ENCODE measurements at regions not wholly inside any gene's neighbourhood (a gene's known extent, or its start where the extent isn't known, plus 50 kb on each side); places are given as distances from the start of the nearest gene placed in this dataset.
"Not testable (repeated sequence)": the region's sequence is repeated elsewhere in the genome, so short reads cannot be mapped to it uniquely, and the experiment has no call there.

GRCh38 chr3:34547297-34547920 lies 749.0 kb downstream of the PDCD6IP start:
- DNase-seq, result no peak

DNA sequence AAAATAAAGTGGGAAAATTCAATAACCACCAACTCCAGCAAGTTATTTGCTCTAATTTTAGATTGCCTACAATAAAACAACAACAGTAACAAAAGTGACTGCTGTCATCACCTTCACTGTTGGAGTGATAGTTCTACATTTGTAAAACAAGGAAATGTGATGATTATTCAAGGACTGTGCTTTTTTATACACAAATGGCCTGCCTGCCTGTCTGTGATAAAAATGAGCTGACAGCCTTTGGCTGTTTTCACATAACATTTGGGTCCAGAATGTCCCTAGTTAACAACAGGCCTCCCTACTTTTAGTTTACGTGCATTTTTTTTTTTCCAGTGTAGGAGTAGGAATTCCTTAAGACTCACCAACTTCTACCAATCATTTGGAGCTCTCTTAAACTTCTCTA lies 768.8 kb downstream of the PDCD6IP start:
- no peak for DNase-seq

DNA sequence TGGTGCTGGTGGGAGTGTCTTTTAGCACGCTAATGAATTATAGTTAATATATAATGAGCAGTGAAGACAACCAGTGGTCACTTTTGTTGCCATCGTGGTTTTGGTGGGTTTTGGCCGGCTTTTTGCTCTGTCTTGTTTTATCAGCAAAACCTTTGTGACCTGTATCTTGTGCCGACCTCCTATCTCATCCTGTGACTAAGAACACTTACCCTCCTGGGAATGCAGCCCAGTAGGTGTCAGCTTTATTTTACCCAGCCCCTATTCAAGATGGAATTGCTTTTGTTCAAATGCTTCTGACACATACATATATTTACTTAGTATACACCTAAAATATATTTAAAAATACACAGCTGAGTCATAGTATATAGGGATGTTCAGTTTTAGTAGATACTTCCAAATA lies 770.3 kb downstream of the PDCD6IP start:
- no peak for DNase-seq

- DNase-seq, result no peak
These were observed 771.0 kb downstream of the PDCD6IP start for GRCh38 chr3:34569437-34569836.

DNA sequence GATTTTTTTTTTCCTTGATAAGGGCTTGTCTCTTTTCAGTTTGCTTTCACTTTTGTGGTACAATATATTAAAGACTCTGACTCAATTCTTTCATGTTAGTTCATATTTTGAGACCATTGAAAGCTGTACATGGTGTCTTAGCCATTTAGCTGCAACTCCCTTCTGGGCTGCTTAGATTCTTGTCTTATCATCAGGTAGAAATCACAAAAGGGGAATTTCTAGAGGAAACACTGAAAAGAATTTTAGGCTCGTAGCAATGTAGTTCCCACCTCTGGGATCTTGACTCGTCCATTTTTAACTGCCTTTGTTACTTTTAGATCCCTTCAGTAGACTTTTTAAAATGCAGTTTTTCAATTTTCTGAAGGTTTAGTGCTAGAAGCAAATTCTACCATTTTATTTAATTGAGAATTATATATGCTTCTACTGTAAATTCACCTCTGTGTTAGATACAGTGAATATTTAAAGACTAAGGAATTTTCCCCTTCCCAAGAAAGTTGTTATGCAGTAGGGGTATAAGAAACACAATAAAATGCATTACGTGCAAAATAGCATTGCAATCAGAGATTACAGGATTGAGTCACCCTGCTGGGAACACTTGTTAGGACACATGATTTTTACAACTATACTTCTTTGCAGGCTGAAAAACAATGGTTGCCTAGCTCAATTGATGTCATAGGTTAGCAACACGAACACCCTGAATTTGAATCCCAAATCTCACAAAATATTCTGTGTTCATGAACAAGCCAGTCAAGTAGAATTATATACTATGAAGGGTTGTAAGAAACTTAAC lies 772.7 kb downstream of the PDCD6IP start:
- DNase-seq, result no peak

- DNase-seq, result no peak
These were observed 773.3 kb downstream of the PDCD6IP start for GRCh38 chr3:34571714-34572113.

DNA sequence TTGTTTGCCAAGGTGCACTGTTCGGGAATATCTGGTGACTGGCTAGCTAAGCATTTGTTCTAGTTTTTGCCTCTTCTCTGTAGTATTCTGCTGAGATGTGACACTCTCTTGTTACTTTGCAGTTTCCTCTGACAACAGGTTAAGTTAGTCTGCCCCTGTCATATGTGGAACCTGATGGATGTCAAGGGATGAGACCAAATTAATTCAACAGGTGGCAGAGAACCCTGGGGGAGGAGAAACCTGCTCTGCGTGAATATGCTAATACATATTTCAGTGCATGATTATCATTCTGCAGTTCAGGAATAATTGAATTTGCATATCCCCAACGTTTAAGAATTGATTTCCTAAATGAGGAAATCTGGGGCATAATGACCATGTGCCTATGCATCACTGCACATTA lies 777.3 kb downstream of the PDCD6IP start:
- no peak for DNase-seq

GRCh38 chr3:34582055-34582454 lies 783.6 kb downstream of the PDCD6IP start:
- peak; percentile 3 for DNase-seq

- DNase-seq, result no peak
These were observed 785.0 kb downstream of the PDCD6IP start for GRCh38 chr3:34583451-34583850.

DNA sequence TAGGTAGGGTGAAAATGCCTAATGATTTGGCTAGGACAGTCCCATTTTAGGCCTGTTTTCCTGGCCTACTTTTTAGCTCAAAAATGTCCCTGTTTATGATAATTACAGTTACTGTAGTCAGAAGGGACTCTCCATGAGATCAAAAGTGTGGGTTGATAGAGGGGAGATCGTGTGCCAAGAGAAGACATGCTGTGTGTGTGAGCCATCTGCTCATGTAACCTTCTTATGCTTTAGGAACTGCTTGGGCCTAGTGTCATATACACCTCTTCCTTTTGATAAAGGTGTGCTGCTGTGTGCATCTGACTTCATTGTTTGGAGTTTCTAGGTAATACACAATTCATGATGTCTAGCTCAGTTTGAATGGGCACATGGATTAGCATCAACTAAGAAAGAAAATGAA lies 786.5 kb downstream of the PDCD6IP start:
- DNase-seq, result peak; percentile 39

GRCh38 chr3:34599595-34599994 lies 801.2 kb downstream of the PDCD6IP start:
- no peak for DNase-seq

DNA sequence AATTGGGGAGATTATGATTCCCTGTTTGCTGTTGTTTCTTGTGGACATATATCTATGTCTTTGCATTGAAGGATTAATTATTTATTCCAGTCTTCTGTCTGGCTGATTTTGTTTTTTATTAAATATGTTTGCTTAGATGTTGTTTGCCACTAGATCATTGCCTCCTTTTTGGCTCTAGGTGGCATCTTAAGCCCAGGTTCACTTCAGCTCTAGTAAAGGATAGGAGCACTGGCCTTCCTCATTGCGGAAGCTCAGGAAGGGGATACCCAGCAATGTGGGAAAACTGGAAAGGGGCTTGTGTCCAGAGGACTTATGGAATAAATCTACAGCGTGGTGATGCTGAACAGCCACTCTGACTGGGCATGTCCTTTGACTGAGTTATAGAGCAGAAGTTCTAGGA lies 821.6 kb downstream of the PDCD6IP start:
- no peak for DNase-seq

- no peak for DNase-seq
These were observed 828.3 kb downstream of the PDCD6IP start for GRCh38 chr3:34626699-34627098.

DNA sequence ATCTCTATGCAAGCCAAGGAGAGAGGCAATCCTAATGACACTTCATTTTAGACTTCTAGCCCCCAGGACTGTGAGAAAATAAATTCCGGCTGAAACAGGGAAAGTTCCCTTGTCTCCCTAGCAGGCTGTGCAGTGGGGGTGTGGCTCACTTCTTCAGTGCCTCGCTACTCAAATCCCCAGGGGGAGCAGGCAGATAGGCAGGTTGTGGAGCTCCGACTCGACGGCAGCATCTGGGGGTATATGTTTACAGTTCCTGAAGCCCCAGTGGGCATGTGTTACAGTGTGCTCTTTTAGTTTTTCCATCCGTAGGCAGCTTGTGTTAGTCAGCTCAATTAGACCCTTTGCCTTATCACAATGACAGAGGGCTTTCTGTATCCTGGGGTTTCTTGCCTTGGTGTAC lies 836.5 kb downstream of the PDCD6IP start:
- peak; percentile 90 for DNase-seq

GRCh38 chr3:34635352-34635850 lies 837.0 kb downstream of the PDCD6IP start:
- no peak for DNase-seq

- peak; percentile 33 for DNase-seq
These were observed 848.6 kb downstream of the PDCD6IP start for GRCh38 chr3:34646911-34647460.

DNA sequence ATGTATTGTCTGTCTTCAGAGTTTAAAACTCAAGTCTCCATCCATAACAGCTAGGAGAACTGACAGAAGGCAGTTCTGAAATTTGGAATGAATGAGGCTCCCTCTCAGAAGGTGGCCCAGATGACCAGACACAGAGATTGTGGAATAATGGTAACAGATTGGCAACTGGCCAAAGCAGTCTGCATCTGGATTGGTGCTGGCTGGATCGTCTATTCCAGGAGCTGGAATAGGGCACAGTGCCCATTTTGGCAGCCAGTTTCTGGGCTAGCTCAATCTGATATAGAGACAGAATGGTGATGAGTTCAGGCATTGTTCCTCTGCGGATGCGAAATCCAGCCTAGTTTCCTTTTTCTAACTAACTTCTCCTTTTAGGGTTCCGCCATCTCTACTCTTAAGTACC lies 851.7 kb downstream of the PDCD6IP start:
- DNase-seq, result no peak

DNA sequence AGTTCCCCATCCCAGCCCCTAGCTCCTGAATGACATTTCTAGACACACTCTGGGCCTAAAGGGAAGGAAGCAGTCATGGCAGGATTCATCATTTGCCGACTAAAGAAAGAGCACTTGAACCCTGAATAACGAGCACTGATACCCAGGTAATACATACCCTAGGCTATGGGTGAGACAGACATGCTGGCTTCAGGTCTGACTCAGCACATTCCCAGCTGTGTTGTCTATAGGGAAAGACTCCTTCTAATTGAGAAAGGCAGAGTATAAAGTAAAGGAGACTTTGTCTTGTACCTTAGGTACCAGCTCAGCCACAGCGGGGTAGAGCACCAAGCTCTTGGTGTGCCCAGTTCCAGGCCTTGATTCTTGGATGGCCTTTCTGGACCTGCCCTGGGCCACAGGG lies 870.5 kb downstream of the PDCD6IP start:
- no peak for DNase-seq

DNA sequence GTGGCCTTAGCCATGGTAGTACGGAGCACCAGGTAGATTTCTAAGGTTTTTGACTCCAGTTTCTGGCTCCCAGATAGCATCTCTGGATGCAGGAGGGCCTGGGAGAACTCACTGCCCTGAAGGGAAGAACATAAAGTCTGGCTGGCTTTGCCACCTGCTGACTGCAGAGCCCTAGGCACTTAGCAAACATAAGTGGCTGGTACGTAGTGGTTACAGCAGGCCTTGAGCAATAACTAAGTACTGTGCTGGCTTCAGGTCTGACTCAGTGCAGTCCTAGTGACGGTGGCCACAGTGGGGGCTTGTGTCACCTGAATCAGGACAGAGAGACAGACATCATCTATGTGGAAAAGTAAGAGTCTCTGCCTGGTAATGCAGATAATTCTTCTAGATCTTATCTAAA lies 871.1 kb downstream of the PDCD6IP start:
- DNase-seq, result no peak

GRCh38 chr3:34675383-34676120 lies 877.1 kb downstream of the PDCD6IP start:
- DNase-seq, result no peak

DNA sequence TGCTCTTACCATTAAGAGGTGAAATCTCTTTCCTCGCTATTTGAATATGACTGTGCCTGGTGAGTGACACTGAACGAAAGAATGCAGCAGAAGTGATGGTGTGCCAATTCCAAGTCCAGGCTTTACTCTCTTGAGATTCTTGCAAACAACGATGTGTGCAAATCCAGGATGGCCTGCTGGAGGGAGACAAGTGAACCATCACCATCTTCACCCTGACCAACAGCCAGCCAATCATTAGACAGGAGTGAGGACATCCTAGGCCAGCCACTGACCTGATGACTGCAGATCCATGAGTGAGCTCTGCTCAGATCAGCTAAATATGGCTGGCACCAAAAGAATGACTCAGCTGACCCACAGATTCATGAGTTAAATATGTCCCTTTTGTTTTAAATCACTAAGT lies 878.0 kb downstream of the PDCD6IP start:
- DNase-seq, result no peak

DNA sequence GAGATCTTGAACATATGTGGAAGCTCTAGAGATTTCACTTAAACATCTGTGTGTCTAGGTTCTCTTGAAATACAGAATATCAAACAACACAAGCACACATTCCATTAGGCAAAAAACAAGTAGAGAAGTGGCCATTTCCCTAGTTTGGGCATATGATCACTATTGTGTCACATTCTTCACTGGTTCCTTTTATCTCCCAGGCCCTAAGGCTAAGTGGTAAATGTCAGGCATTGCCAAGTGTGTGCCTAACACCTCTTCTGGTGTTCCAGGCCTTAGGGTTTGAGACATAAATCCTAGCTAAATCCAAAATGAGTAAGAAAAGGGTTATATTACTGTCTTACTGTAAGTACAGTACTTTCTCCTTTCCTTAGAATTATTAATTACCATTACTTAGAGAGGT lies 880.1 kb downstream of the PDCD6IP start:
- no peak for DNase-seq

- not testable (repeated sequence) for DNase-seq
These were observed 880.6 kb downstream of the PDCD6IP start for GRCh38 chr3:34679055-34679454.

DNA sequence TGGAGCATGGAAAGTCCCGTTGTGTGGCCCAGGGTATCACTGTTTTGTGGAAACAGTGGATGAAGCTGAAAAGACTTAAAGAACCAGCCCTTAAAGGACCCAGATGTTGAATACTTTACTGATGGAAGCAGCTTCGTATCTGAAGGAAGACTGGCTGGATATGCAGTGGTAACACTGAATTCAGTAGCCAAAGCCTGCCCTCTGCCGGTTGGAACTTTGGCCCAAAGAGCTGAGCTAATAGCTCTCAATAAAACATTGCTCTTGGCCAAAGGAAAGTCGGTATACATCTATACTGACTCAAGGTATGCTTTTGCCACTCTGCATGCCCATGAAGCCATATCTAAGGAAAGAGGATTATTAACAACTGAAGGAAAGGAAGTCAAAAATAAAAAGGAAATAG lies 885.4 kb downstream of the PDCD6IP start:
- peak; percentile 20 for DNase-seq

Data from NCI-H2171 treated with DMSO at 0.1 percent for 48 hours (cell line).